HCT116 (cell line): ENCODE measurements at regions not wholly inside any gene's neighbourhood (a gene's known extent, or its start where the extent isn't known, plus 50 kb on each side); places are given as distances from the start of the nearest gene placed in this dataset.

Experiments
- ATAC-seq: fragments of 200-7000 bp; cut with Tn5 transposase; 2 replicates; pipeline ENCODE4 v1.9.1; 2020; ENCODE audit warnings: mild to moderate bottlenecking, moderate library complexity
- BruUV-seq: library from RNA; stranded (reverse); fragments of 400-500 nt; replicated peaks from 2 replicates; lab custom pipeline; 2021; lab: Mats Ljungman, UMichigan
- CTCF ChIA-PET: fragments of 300-600 bp; sonication (Branson Sonifier 250); formaldehyde crosslinking; loops from one replicate; lab custom pipeline; 2021; ENCODE audit warnings: antibody characterized with exemption; lab: Charles Lee
- POLR2A ChIA-PET: fragments of 300-600, 350-600 bp; sonication (Branson Sonifier 250); formaldehyde crosslinking; loops from one replicate; lab custom pipeline; 2021; ENCODE audit warnings: antibody characterized with exemption; lab: Charles Lee
- RAD21 ChIA-PET, 2 experiments: fragments of 300-600 bp; sonication (Branson Sonifier 250); formaldehyde crosslinking; loops; one replicate each; lab custom pipeline; 2023; ENCODE audit warnings: low total read pairs in 2 of 2; ENCODE audit not compliant: uncharacterized antibody in 2 of 2, unreplicated experiment in 2 of 2, low non-redundant PET in 1 of 2; lab: Charles Lee
- DNase-seq: peaks from one replicate; pipeline ENCODE4 v3.0.0-alpha.2; 2010; ENCODE audit warnings: low read depth, low spot score
- H2AFZ ChIP-seq: fragments of 200-600 bp; shearing (Covaris generic), sonication (generic); 2 replicates; pipeline ENCODE4 v1.6.1; 2017; ENCODE audit warnings: low read depth, mixed run types, mixed read lengths, antibody characterized with exemption, low read length; ENCODE audit not compliant: poor library complexity, severe bottlenecking
- H3K27ac ChIP-seq: 2 replicates; pipeline ENCODE4 v1.5.1; 2012; ENCODE audit warnings: low read depth, low read length
- H3K27me3 ChIP-seq: fragments of 200-600 bp; sonication (generic); 2 replicates; pipeline ENCODE4 v1.6.1; 2016; ENCODE audit warnings: mixed run types, low read length, mixed read lengths; ENCODE audit not compliant: insufficient read depth
- H3K36me3 ChIP-seq, 2 experiments: fragments of 200-500 bp in 1 of 2; fragments of 200-600 bp in 1 of 2; sonication (Bioruptor generic) in 1 of 2; sonication (generic) in 1 of 2; 2 replicates each; pipeline versions ENCODE4 v1.5.1 to v1.6.1; 2014 to 2016; ENCODE audit warnings: low read length in 2 of 2, inconsistent platforms in 1 of 2, mixed read lengths in 1 of 2, mixed run types in 1 of 2; ENCODE audit not compliant: insufficient read depth in 2 of 2, control insufficient read depth in 1 of 2
- H3K4me1 ChIP-seq, 2 experiments: fragments of 200-600 bp in 1 of 2; sonication (generic) in 1 of 2; 2 replicates each; pipeline versions ENCODE4 v1.5.1 to v1.6.1; 2012 to 2017; ENCODE audit warnings: low read length in 2 of 2, inconsistent platforms in 1 of 2, mild to moderate bottlenecking in 1 of 2, mixed read lengths in 1 of 2, mixed run types in 1 of 2, moderate library complexity in 1 of 2; ENCODE audit not compliant: insufficient read depth in 2 of 2, control insufficient read depth in 1 of 2
- H3K4me2 ChIP-seq: fragments of 200-600 bp; sonication (generic); 2 replicates; pipeline ENCODE4 v1.6.1; 2017; ENCODE audit warnings: mixed run types, low read length, mixed read lengths
- H3K4me3 ChIP-seq, 2 experiments: fragments of 200-600 bp in 1 of 2; sonication (generic) in 1 of 2; replicated peaks in 1 of 2; 2 replicates each; pipeline ENCODE4 v1.5.1; 2011 to 2016; ENCODE audit warnings: low read length in 2 of 2, control low read depth in 1 of 2, low read depth in 1 of 2, mild to moderate bottlenecking in 1 of 2, mixed read lengths in 1 of 2, mixed run types in 1 of 2
- H3K79me2 ChIP-seq: fragments of 200-600 bp; sonication (generic); 2 replicates; pipeline ENCODE4 v1.6.1; 2017; ENCODE audit warnings: mild to moderate bottlenecking, mixed run types, low read length, moderate library complexity, mixed read lengths; ENCODE audit not compliant: insufficient read depth
- H3K9ac ChIP-seq: fragments of 200-600 bp; sonication (generic); 2 replicates; pipeline ENCODE4 v1.6.1; 2016; ENCODE audit warnings: low read length, mixed read lengths
- H3K9me2 ChIP-seq: fragments of 200-600 bp; sonication (generic), shearing (Covaris generic); 2 replicates; pipeline ENCODE4 v1.6.1; 2017; ENCODE audit warnings: mixed run types, mild to moderate bottlenecking, moderate library complexity; ENCODE audit not compliant: insufficient read depth
- H3K9me3 ChIP-seq, 2 experiments: fragments of 200-500 bp in 1 of 2; fragments of 200-600 bp in 1 of 2; sonication (Bioruptor generic) in 1 of 2; sonication (generic) in 1 of 2; 2 replicates each; pipeline ENCODE4 v1.6.1; 2014 to 2017; ENCODE audit warnings: low read length in 2 of 2, mixed read lengths in 2 of 2, inconsistent platforms in 1 of 2, low read depth in 1 of 2, mild to moderate bottlenecking in 1 of 2, mixed run types in 1 of 2, moderate library complexity in 1 of 2; ENCODE audit not compliant: control insufficient read depth in 1 of 2, insufficient read depth in 1 of 2
- H4K20me1 ChIP-seq: fragments of 200-600 bp; sonication (generic), shearing (Covaris generic); 2 replicates; pipeline ENCODE4 v1.6.1; 2017; ENCODE audit warnings: mixed run types, mild to moderate bottlenecking, moderate library complexity; ENCODE audit not compliant: insufficient read depth
- CBX3 ChIP-seq: IDR thresholded peaks from 2 replicates; pipeline ENCODE4 v1.6.1; 2012; ENCODE audit warnings: low read depth
- CEBPB ChIP-seq: IDR thresholded peaks from 2 replicates; pipeline ENCODE4 v1.6.1; 2012; ENCODE audit warnings: low read depth
- ELF1 ChIP-seq: IDR thresholded peaks from 2 replicates; pipeline ENCODE4 v1.6.1; 2012; ENCODE audit warnings: low read depth, borderline replicate concordance
- EZH2 ChIP-seq: fragments of 200-600 bp; sonication (generic); IDR thresholded peaks from 2 replicates; pipeline ENCODE4 v1.6.1; 2017; ENCODE audit warnings: antibody characterized with exemption, mixed run types
- EZH2phosphoT487 ChIP-seq: fragments of 200-600 bp; IDR thresholded peaks from 2 replicates; pipeline ENCODE4 v1.6.1; 2018; ENCODE audit warnings: antibody characterized with exemption, borderline replicate concordance
- FOSL1 ChIP-seq: IDR thresholded peaks from 2 replicates; pipeline ENCODE4 v1.6.1; 2012; ENCODE audit warnings: low read depth
- POLR2AphosphoS5 ChIP-seq: IDR thresholded peaks from 2 replicates; pipeline ENCODE4 v1.6.1; 2011; ENCODE audit warnings: mild to moderate bottlenecking, low read depth, low read length, moderate library complexity
- RAD21 ChIP-seq: IDR thresholded peaks from 2 replicates; pipeline ENCODE4 v1.6.1; 2012; ENCODE audit warnings: low read depth, mild to moderate bottlenecking
- SP1 ChIP-seq: IDR thresholded peaks from 2 replicates; pipeline ENCODE4 v1.6.1; 2012; ENCODE audit warnings: low read depth
- SRF ChIP-seq: IDR thresholded peaks from 2 replicates; pipeline ENCODE4 v1.6.1; 2012; ENCODE audit warnings: low read depth
- TCF7L2 ChIP-seq: IDR thresholded peaks from 2 replicates; pipeline ENCODE4 v1.7.0; 2011; ENCODE audit warnings: borderline replicate concordance, inconsistent platforms; ENCODE audit not compliant: insufficient read depth, insufficient read length; ENCODE audit errors: extremely low read depth
- YY1 ChIP-seq: IDR thresholded peaks from 2 replicates; pipeline ENCODE4 v1.6.1; 2011; ENCODE audit warnings: low read length, low read depth, moderate library complexity, mild to moderate bottlenecking; ENCODE audit not compliant: insufficient replicate concordance; ENCODE audit errors: extremely low read depth
- ZFX ChIP-seq: fragments of 450-650 bp; IDR thresholded peaks from 2 replicates; pipeline ENCODE4 v1.6.1; 2017
- ZNF274 ChIP-seq: fragments of 200-500 bp; sonication (Bioruptor generic); IDR thresholded peaks from 2 replicates; pipeline ENCODE4 v1.6.1; 2014; ENCODE audit warnings: mild to moderate bottlenecking, low read depth, low read length, inconsistent platforms
- intact Hi-C: fragments of 100-400 bp; cut with micrococcal nuclease; formaldehyde crosslinking; loops from 2 replicates; pipeline ENCODE4 v1.10.0; 2022
- TF ChIP-seq, protein P1 (sequence below): IDR thresholded peaks from 2 replicates; pipeline ENCODE4 v1.6.1; 2012
- TF ChIP-seq, protein P2 (sequence below): IDR thresholded peaks from 2 replicates; pipeline ENCODE4 v1.6.1; 2012; ENCODE audit warnings: low read depth
- TF ChIP-seq, protein P3 (sequence below): IDR thresholded peaks from 2 replicates; pipeline ENCODE4 v1.6.1; 2012

DNA sequence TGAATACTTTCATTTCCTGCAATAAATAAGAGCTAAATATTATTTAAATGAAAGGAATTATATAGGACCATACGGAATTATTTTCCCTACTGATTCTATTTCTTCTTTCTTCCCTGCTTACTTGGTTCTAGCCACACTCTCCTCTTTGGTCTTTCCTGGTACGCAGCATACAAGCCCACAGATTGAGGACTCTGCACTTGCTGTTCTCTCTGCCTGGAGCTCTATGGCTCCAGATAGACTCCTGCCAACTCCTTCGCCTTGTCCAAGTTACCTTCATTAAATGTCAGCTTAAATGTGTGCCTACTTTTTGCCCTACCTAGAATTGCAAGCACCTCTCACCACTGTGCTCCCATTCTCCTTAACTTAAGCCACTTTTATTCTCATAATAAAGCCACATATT is 203.4 kb downstream of the MDFIC start:
- no peak overlapping the region for H3K4me3 ChIP-seq
- no peak overlapping the region for H3K4me2 ChIP-seq
- ChIA-PET CTCF (no interaction called here), POLR2A (no interaction called here), RAD21 (no interaction called here)
- H3K27ac ChIP-seq = no peak overlapping the region
- no peak for DNase-seq
- no peaks in the 10 kb centered on the region for H3K36me3 ChIP-seq
- H2AFZ ChIP-seq = no peak overlapping the region
- H3K79me2 ChIP-seq = no peaks in the 10 kb centered on the region
- H3K9me2 ChIP-seq = no peaks in the 10 kb centered on the region
- intact Hi-C loops = no loop called here
- no peaks in the 10 kb centered on the region for H4K20me1 ChIP-seq
- no peaks in the 10 kb centered on the region for H3K27me3 ChIP-seq
- BruUV-seq = no TSS peak
- no peak overlapping the region for H3K9ac ChIP-seq
- H3K9me3 ChIP-seq = no peaks in the 10 kb centered on the region
- no peaks in the 10 kb centered on the region for H3K4me1 ChIP-seq
- TF ChIP-seq CEBPB = no peak
- no peak for TF ChIP-seq EZH2phosphoT487
- ATAC-seq = no peak

DNA sequence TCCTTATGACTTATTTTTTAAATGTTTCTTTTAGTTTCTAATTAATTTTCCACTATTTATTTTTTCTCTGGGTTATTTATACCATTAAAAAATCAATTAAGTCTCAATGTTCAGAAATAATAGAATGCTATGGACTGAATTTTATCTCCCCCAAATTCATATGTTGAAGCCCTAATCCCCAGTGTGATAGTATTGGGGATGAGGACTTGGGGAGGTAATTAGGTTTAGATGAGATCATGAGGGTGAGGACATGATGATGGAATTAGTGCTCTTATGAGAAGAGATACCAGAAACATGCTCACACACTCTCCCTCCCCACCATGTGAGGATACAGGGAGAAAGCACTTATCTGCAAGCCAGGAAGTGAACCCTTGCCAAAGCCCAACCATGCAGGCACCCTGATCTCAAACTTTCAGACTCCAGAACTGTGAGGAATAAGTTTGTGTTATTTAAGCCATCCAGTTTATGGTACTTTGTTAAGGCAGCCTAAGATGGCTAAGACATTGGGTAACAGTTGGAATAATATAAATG is 202.6 kb downstream of the MDFIC start:
- Histone ChIP-seq H4K20me1 (no peaks in the 10 kb centered on the region), H3K4me2 (no peak overlapping the region), H3K4me3 (no peak overlapping the region), H3K9me2 (no peaks in the 10 kb centered on the region), H3K27ac (no peak overlapping the region), H3K9ac (no peak overlapping the region), H3K79me2 (no peaks in the 10 kb centered on the region), H3K27me3 (no peaks in the 10 kb centered on the region), H3K36me3 (no peaks in the 10 kb centered on the region), H2AFZ (no peak overlapping the region), H3K4me1 (no peaks in the 10 kb centered on the region), H3K9me3 (no peaks in the 10 kb centered on the region)
- intact Hi-C loops = no loop called here
- RAD21 ChIA-PET = no interaction called here
- no TSS peak for BruUV-seq
- ATAC-seq (no peak), DNase-seq (no peak)
- POLR2A ChIA-PET = no interaction called here
- CTCF ChIA-PET = no interaction called here
- TF ChIP-seq SP1 (no peak), TCF7L2 (no peak), SRF (no peak), CBX3 (no peak), EZH2 (no peak), RAD21 (no peak), ELF1 (no peak), ZNF274 (no peak), EZH2phosphoT487 (no peak), ZFX (no peak), POLR2AphosphoS5 (no peak), FOSL1 (no peak), YY1 (no peak)
- TF ChIP-seq, protein P1, sequence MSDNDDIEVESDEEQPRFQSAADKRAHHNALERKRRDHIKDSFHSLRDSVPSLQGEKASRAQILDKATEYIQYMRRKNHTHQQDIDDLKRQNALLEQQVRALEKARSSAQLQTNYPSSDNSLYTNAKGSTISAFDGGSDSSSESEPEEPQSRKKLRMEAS = no peak
- TF ChIP-seq, protein P2, sequence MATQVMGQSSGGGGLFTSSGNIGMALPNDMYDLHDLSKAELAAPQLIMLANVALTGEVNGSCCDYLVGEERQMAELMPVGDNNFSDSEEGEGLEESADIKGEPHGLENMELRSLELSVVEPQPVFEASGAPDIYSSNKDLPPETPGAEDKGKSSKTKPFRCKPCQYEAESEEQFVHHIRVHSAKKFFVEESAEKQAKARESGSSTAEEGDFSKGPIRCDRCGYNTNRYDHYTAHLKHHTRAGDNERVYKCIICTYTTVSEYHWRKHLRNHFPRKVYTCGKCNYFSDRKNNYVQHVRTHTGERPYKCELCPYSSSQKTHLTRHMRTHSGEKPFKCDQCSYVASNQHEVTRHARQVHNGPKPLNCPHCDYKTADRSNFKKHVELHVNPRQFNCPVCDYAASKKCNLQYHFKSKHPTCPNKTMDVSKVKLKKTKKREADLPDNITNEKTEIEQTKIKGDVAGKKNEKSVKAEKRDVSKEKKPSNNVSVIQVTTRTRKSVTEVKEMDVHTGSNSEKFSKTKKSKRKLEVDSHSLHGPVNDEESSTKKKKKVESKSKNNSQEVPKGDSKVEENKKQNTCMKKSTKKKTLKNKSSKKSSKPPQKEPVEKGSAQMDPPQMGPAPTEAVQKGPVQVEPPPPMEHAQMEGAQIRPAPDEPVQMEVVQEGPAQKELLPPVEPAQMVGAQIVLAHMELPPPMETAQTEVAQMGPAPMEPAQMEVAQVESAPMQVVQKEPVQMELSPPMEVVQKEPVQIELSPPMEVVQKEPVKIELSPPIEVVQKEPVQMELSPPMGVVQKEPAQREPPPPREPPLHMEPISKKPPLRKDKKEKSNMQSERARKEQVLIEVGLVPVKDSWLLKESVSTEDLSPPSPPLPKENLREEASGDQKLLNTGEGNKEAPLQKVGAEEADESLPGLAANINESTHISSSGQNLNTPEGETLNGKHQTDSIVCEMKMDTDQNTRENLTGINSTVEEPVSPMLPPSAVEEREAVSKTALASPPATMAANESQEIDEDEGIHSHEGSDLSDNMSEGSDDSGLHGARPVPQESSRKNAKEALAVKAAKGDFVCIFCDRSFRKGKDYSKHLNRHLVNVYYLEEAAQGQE = no peak
- TF ChIP-seq, protein P3, sequence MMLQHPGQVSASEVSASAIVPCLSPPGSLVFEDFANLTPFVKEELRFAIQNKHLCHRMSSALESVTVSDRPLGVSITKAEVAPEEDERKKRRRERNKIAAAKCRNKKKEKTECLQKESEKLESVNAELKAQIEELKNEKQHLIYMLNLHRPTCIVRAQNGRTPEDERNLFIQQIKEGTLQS = no peak
